Activated B cell treated with CpG ODN at 0.5 μM for 24 hours (primary cell): ENCODE measurements at regions not wholly inside any gene's neighbourhood (a gene's known extent, or its start where the extent isn't known, plus 50 kb on each side); places are given as distances from the start of the nearest gene placed in this dataset.

Experiments used
- ATAC-seq: fragments of 200-7000 bp; cut with Tn5 transposase; one replicate; pipeline ENCODE4 v1.10.0; 2021; ENCODE audit warnings: low read depth, mild to moderate bottlenecking, moderate library complexity
- CTCF ChIA-PET: fragments of 350-600 bp; sonication (Branson Sonifier 250); formaldehyde crosslinking; loops from one replicate; lab custom pipeline; 2021; ENCODE audit warnings: antibody characterized with exemption; lab: Charles Lee
- POLR2A ChIA-PET: fragments of 350-600 bp; sonication (Branson Sonifier 250); formaldehyde crosslinking; loops from one replicate; lab custom pipeline; 2021; ENCODE audit warnings: antibody characterized with exemption; lab: Charles Lee
- DNase-seq: peaks from one replicate; pipeline ENCODE4 v3.0.0; 2022
- H3K27ac Mint-ChIP-seq: one replicate; pipeline ENCODE4 v1.8.0; 2020; ENCODE audit warnings: mixed read lengths
- H3K27me3 Mint-ChIP-seq: one replicate; pipeline ENCODE4 v1.8.0; 2021; ENCODE audit warnings: mixed read lengths
- H3K36me3 Mint-ChIP-seq: one replicate; pipeline ENCODE4 v1.8.0; 2021; ENCODE audit warnings: low read depth, mixed read lengths
- H3K4me1 Mint-ChIP-seq: one replicate; pipeline ENCODE4 v1.8.0; 2021; ENCODE audit warnings: mixed read lengths
- H3K4me3 Mint-ChIP-seq: one replicate; pipeline ENCODE4 v1.8.0; 2020; ENCODE audit warnings: mild to moderate bottlenecking, mixed read lengths
- H3K9me3 Mint-ChIP-seq: one replicate; pipeline ENCODE4 v1.8.0; 2020; ENCODE audit warnings: mixed read lengths
- CTCF ChIP-seq: fragments of 200-600 bp; IDR thresholded peaks from one replicate; pipeline ENCODE4 v1.8.0; 2022; ENCODE audit warnings: antibody characterized with exemption, mild to moderate bottlenecking
- intact Hi-C: fragments of 100-400 bp; cut with micrococcal nuclease; formaldehyde crosslinking; loops from one replicate; pipeline ENCODE4 v1.15.1; 2024

GRCh38 chr1:232555494-232556210 is 74.3 kb downstream of the SIPA1L2 start:
- ChIA-PET CTCF (no interaction called here), POLR2A (no interaction called here)
- Mint-ChIP-seq H3K9me3 (no peaks in the 10 kb centered on the region), H3K4me1 (no peaks in the 10 kb centered on the region), H3K36me3 (no peaks in the 10 kb centered on the region), H3K27ac (no peak overlapping the region), H3K4me3 (no peak overlapping the region), H3K27me3 (peaks cover 3% of the 10 kb centered on the region)
- intact Hi-C loops: no loop called here
- DNase-seq (no peak), ATAC-seq (no peak)
- TF ChIP-seq CTCF: no peak

GRCh38 chr1:232554409-232554808 is 75.5 kb downstream of the SIPA1L2 start:
- intact Hi-C loops: no loop called here
- ATAC-seq: no peak
- no peaks in the 10 kb centered on the region for H3K36me3 Mint-ChIP-seq
- H3K27ac Mint-ChIP-seq: no peak overlapping the region
- no peaks in the 10 kb centered on the region for H3K9me3 Mint-ChIP-seq
- TF ChIP-seq CTCF: no peak
- CTCF ChIA-PET: no interaction called here
- POLR2A ChIA-PET: no interaction called here
- DNase-seq: no peak
- H3K27me3 Mint-ChIP-seq: peaks cover 5% of the 10 kb centered on the region
- H3K4me1 Mint-ChIP-seq: no peaks in the 10 kb centered on the region
- no peak overlapping the region for H3K4me3 Mint-ChIP-seq

- ChIA-PET CTCF (no interaction called here), POLR2A (no interaction called here)
- H3K9me3 Mint-ChIP-seq: no peaks in the 10 kb centered on the region
- ATAC-seq (no peak), DNase-seq (no peak)
- no peak overlapping the region for H3K27ac Mint-ChIP-seq
- no peaks in the 10 kb centered on the region for H3K36me3 Mint-ChIP-seq
- intact Hi-C loops: no loop called here
- peaks cover 6% of the 10 kb centered on the region for H3K27me3 Mint-ChIP-seq
- no peak overlapping the region for H3K4me3 Mint-ChIP-seq
- H3K4me1 Mint-ChIP-seq: no peaks in the 10 kb centered on the region
- TF ChIP-seq CTCF: no peak
Measured at GRCh38 chr1:232553809-232554208, 76.1 kb downstream of the SIPA1L2 start.

GRCh38 chr1:232553050-232553754 is 76.7 kb downstream of the SIPA1L2 start:
- no peak overlapping the region for H3K4me3 Mint-ChIP-seq
- H3K4me1 Mint-ChIP-seq: no peaks in the 10 kb centered on the region
- peaks cover 5% of the 10 kb centered on the region for H3K27me3 Mint-ChIP-seq
- no peaks in the 10 kb centered on the region for H3K9me3 Mint-ChIP-seq
- no peak for TF ChIP-seq CTCF
- CTCF ChIA-PET: no interaction called here
- intact Hi-C loops: no loop called here
- POLR2A ChIA-PET: no interaction called here
- DNase-seq (no peak), ATAC-seq (no peak)
- H3K27ac Mint-ChIP-seq: no peak overlapping the region
- no peaks in the 10 kb centered on the region for H3K36me3 Mint-ChIP-seq

- H3K36me3 Mint-ChIP-seq: no peaks in the 10 kb centered on the region
- no peak overlapping the region for H3K27ac Mint-ChIP-seq
- intact Hi-C loops: no loop called here
- H3K27me3 Mint-ChIP-seq: peaks cover 5% of the 10 kb centered on the region
- DNase-seq (no peak), ATAC-seq (no peak)
- POLR2A ChIA-PET: no interaction called here
- TF ChIP-seq CTCF: no peak
- H3K4me1 Mint-ChIP-seq: no peaks in the 10 kb centered on the region
- no peaks in the 10 kb centered on the region for H3K9me3 Mint-ChIP-seq
- no peak overlapping the region for H3K4me3 Mint-ChIP-seq
- CTCF ChIA-PET: no interaction called here
Measured at GRCh38 chr1:232551386-232551785, 78.5 kb downstream of the SIPA1L2 start.
